ENCODE measurements at regions not wholly inside any gene's neighbourhood (a gene's known extent, or its start where the extent isn't known, plus 50 kb on each side); places are given as distances from the start of the nearest gene placed in this dataset.

DNA sequence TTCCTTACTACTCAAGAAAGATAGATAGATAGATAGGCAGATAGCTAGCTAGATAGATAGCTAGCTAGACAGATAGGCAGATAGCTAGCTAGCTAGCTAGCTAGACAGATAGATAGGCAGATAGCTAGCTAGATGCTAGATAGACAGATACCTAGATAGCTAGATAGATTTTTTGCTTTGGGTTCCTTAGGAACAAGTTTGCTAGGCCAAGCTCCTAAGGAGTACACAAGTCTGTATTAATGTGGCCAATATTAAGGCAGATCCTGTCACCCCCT lies 61.7 kb upstream of the VPREB1 start:
- DNase-seq (ENCODE audit: low read depth): no peak
- H3K4me3 ChIP-seq (ENCODE audit: low read depth, low read length): no peak overlapping the region
- TF ChIP-seq, protein P1, sequence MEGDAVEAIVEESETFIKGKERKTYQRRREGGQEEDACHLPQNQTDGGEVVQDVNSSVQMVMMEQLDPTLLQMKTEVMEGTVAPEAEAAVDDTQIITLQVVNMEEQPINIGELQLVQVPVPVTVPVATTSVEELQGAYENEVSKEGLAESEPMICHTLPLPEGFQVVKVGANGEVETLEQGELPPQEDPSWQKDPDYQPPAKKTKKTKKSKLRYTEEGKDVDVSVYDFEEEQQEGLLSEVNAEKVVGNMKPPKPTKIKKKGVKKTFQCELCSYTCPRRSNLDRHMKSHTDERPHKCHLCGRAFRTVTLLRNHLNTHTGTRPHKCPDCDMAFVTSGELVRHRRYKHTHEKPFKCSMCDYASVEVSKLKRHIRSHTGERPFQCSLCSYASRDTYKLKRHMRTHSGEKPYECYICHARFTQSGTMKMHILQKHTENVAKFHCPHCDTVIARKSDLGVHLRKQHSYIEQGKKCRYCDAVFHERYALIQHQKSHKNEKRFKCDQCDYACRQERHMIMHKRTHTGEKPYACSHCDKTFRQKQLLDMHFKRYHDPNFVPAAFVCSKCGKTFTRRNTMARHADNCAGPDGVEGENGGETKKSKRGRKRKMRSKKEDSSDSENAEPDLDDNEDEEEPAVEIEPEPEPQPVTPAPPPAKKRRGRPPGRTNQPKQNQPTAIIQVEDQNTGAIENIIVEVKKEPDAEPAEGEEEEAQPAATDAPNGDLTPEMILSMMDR (IDR thresholded peaks at IDR 0.05; ENCODE audit: insufficient read depth, low read depth, low read length, missing control alignments): no peak

DNA sequence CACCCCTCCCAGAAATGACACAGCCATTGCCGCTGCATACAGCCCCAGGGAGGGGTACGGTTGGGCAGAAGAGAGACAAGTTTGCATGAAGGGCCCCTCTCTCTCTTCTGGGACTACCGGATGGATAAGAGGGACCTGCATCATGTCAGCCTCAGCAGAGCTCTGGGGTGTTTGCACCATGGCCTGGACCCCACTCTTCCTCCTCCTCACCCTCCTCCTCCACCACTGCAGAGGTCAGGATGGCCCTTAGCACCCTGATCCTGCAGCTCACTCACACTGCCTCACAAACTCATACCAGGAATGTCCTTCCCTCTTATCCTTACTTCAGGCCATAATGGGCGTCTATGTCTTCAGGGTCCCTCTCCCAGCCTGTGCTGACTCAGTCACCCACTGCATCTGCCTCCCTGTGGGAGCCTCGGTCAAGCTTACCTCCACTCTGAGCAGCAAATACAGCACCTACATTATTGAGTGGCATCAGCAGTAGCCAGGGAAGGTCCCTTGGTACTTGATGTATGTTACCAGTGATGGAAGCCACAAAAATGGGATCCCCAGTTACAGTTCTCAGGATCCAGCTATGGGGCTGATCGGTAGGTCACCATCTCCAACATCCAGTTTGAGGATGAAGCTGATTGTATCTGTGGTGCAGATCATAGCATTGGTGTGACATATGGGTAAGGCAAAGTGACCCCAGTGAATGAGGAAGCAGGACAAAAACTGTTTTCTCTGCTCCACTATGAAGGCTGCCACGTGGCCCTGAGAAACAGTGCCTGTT lies 62.2 kb upstream of the VPREB1 start:
- H3K4me3 ChIP-seq (ENCODE audit: low read depth, low read length): no peak overlapping the region
- no peak for DNase-seq (ENCODE audit: low read depth)
- TF ChIP-seq, protein P1 (IDR thresholded peaks at IDR 0.05; ENCODE audit: insufficient read depth, low read depth, low read length, missing control alignments): no peak

DNA sequence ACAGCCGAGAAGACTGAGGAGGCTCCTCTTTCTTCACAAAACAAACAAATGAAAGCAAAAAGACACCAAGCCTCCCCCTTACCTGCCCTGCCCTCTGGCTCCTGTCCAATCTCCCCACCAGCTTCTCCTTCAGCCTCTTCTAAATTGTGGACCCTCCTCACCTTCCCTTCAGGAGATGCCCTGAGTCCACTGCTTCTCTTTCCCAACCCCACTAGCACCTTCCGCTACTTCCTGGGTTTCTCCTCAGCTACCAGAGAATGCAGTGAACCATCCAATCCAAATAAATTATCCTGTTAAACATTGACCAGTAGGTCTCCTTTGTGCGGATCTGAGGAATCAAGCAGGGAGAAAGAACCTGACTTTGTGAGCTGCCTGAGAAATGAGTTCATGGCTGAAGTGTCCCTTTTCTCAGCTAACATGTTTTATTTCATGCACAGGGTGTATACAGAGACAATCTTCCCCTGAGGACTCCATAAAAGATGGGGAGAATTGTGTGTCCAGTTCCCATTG lies 63.2 kb upstream of the VPREB1 start:
- TF ChIP-seq, protein P1 (IDR thresholded peaks at IDR 0.05; ENCODE audit: insufficient read depth, low read depth, low read length, missing control alignments): no peak
- DNase-seq (ENCODE audit: low read depth): no peak
- no peak overlapping the region for H3K4me3 ChIP-seq (ENCODE audit: low read depth, low read length)

DNA sequence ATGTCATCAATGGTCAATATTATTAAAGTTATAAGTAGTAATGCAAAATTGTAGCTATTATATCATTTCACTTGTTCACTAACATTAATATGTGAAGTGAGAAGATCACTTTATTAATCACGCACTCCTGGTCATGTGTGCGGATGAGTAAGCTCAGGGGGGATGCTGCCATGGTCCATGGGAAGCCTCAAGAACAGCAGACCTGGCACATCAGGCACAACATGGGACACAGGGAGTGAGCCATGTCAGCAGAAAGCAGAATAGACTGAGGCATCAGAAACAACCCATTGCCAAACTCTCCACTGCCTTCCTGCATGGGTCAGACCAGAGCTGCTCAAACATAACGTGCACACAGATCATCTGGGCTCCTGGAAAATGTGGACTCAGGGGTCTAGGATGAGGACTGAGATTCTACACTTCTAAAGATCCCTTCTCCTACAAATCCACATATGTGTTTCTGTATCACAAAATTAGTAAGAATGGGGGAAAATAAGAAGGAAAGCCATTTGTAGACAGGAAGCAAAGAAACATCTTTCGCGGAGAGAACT lies 63.8 kb upstream of the VPREB1 start:
- no peak overlapping the region for H3K4me3 ChIP-seq (ENCODE audit: low read depth, low read length)
- DNase-seq (ENCODE audit: low read depth): no peak
- TF ChIP-seq, protein P1 (IDR thresholded peaks at IDR 0.05; ENCODE audit: insufficient read depth, low read depth, low read length, missing control alignments): no peak

DNA sequence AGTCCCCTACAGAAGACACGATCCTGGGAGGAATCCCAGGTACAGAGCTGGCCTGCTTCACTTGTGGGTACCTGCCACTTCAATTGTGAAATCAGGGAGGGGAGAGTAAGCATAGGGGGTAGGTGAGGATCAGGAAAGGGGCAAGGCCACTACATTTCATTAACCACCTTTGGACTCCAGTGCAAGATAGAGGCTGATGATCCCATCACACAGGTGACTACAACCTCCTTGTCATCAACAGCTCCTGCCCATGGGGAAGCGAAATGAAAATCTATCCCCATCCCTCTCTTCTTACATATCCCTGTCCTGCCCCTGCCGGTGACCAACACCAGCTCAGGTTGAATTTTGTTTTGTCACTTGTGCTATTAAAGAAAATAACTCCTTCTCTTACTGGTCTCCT lies 64.7 kb upstream of the VPREB1 start:
- no peak for DNase-seq (ENCODE audit: low read depth)
- H3K4me3 ChIP-seq (ENCODE audit: low read depth, low read length): no peak overlapping the region
- TF ChIP-seq, protein P1 (IDR thresholded peaks at IDR 0.05; ENCODE audit: insufficient read depth, low read depth, low read length, missing control alignments): no peak

DNA sequence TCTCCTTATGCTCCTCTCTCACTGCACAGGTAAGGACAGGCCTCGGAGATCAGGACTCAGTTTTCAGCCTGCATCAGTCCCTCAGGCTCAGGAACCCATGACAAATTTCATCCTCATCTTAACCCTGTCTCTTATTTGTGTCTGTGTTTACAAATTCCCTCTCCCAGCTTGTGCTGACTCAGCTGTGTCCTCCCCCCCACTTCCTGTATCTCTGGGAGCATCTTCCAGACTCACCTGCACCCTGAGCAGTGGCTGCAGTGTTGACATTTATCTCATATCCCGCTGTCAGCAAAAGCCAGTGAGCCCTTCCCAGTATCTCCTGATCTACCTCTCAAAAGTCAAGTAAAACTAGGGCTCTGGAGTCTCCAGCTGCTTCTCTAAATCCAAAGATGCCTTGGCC lies 65.6 kb upstream of the VPREB1 start:
- no peak overlapping the region for H3K4me3 ChIP-seq (ENCODE audit: low read depth, low read length)
- DNase-seq (ENCODE audit: low read depth): no peak
- TF ChIP-seq, protein P1 (IDR thresholded peaks at IDR 0.05; ENCODE audit: insufficient read depth, low read depth, low read length, missing control alignments): no peak

All from GM12865 (cell line).